ENCODE measurements at regions not wholly inside any gene's neighbourhood (a gene's known extent, or its start where the extent isn't known, plus 50 kb on each side); places are given as distances from the start of the nearest gene placed in this dataset.
"Not testable (repeated sequence)": the region's sequence is repeated elsewhere in the genome, so short reads cannot be mapped to it uniquely, and the experiment has no call there.

DNA sequence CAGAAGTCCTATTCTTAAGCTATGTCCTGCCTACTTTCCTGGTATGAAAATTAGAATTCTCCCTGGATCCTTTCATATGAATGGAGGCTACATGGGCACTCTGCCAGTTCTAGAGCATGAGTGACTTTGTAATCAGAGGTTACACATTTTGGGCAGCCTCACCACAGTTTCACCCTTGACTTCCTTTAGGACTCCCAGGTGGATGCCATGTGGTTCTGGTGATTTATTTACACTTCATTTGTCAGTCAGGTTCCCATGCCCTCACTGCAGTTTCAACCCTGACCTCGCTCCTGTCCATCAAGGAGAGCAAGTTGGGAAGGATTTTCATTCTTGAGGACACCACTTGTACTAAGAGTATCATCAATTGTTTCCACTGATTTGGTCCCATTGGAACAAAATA, 344.4 kb upstream of the FRG2C start:
- TF ChIP-seq, protein P1, sequence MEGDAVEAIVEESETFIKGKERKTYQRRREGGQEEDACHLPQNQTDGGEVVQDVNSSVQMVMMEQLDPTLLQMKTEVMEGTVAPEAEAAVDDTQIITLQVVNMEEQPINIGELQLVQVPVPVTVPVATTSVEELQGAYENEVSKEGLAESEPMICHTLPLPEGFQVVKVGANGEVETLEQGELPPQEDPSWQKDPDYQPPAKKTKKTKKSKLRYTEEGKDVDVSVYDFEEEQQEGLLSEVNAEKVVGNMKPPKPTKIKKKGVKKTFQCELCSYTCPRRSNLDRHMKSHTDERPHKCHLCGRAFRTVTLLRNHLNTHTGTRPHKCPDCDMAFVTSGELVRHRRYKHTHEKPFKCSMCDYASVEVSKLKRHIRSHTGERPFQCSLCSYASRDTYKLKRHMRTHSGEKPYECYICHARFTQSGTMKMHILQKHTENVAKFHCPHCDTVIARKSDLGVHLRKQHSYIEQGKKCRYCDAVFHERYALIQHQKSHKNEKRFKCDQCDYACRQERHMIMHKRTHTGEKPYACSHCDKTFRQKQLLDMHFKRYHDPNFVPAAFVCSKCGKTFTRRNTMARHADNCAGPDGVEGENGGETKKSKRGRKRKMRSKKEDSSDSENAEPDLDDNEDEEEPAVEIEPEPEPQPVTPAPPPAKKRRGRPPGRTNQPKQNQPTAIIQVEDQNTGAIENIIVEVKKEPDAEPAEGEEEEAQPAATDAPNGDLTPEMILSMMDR (IDR thresholded peaks at IDR 0.05), result not testable (repeated sequence)
- TF ChIP-seq POLR2A, POLR2AphosphoS5 (IDR thresholded peaks at IDR 0.05): not testable (repeated sequence)
